Mesenteric fat pad (tissue), 1 donor: ENCODE measurements at regions not wholly inside any gene's neighbourhood (a gene's known extent, or its start where the extent isn't known, plus 50 kb on each side); places are given as distances from the start of the nearest gene placed in this dataset.

ENCODE experiments used
- DNase-seq: peaks from one replicate; pipeline ENCODE4 v3.0.0-alpha.2; 2020; ENCODE audit warnings: low spot score
- donor health status: DM: yes; HTN: yes; CAD: no.

DNA sequence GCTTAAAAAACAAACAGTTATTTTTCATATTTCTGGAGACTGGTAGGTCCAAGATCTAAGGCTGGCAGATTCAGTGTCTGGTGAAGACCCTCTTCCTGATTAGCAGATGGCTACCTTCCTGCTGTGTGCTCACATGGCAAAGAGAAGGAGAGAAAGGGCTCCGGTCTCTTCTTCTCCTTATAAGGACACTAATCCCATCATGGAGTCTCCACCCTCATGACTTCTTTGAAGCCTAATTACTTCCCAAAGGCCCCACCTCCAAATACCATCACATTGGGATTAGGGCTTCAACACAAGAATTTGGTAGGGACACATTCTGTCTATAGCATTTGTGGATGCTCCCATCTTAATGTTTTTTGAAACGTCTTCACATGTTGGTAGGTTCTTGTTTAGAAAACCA, 391.1 kb downstream of the TMEM161B start:
- no peak for DNase-seq

DNA sequence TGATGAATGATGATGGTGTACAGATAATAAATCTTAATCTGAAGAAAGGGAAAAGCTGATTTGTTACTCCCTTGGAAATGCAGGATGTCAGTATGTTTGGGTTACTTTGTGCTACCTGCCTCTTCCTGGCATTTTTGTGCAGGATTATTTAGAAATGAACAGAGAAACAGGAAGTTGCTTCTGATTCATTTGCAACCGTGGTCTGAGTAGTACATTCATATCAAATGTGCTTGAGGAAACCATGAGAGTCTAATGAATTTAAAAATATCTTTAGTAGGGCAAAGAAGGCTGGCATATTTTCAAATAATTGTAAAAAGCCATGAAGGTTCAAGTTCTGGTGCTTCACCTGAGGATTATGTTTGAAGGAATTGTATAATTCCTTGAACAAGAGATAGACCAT, 391.6 kb downstream of the TMEM161B start:
- DNase-seq = no peak

DNA sequence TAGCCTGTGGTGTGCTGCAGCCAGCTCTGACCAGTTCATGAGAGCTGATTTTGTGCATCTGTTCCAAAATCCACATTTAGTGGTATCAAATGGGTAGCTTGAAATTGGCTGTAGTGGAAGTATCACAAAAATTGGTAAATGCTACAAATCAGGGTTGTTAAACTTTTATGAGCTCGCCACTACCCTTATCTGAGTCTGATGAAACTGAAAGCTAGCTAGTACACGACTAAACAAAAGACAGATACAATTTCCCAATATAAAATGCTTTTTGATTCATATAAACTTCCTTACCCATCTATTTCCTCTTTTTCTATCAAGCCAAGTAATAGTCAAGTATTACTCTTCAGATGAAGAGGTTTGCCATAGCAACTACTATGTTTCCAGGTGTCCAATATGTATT, 392.0 kb downstream of the TMEM161B start:
- DNase-seq = no peak

DNA sequence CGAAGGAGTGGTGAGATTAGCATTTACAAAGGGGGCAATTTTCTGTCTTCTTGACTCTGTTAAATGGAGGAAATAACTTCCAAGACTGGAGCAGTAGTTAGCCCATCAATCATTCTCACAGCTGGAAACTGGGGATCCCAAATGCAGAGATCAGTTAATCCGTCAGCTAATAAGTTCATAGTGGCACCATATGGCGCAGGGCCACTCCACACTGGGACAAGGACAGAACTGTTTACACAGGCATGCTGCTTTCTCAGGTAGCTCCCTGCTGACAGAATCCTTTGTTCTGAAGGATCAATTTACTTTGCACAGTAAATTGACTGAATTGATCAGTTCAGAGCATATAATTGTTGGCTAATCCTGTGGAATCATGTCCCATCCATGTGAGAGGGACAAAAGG, 395.7 kb downstream of the TMEM161B start:
- DNase-seq = no peak

DNA sequence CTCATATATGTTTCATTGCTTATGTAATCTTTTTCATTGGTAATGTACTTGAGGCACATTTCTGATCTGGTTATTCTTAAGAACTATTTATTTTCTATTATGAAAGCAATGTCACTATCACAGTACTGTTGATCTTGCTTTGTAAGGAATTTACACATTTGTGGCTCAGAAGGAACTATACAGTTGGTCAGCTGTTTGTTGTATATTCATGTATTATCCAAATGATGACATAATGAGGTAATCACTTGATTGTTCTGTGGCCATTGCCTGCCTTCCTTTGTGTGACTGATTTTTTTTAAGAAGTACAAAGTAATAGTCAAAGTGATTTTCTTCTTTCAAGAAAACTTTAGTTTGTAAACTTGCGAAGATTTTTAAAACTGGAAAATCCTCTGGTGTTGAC, 399.9 kb downstream of the TMEM161B start:
- no peak for DNase-seq

DNA sequence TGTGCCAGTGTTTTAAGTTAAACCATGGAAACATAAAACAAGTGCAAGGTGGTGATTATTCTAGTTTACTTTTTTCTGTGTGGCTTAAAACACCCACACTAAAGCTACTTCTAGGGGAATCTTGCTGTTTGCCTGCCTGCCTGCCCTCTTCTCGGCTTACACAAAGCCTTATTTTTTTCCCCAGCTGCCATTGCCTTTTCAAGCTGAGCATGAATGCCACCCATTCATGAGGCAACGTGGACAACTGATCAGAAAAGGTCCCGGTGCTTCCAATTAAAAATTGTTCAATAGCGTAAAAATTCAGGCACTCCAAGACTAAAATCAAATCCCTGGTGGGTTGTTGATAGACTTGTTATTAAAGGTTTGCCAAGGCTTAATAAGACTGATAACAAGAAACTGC, 401.4 kb downstream of the TMEM161B start:
- DNase-seq = no peak

DNA sequence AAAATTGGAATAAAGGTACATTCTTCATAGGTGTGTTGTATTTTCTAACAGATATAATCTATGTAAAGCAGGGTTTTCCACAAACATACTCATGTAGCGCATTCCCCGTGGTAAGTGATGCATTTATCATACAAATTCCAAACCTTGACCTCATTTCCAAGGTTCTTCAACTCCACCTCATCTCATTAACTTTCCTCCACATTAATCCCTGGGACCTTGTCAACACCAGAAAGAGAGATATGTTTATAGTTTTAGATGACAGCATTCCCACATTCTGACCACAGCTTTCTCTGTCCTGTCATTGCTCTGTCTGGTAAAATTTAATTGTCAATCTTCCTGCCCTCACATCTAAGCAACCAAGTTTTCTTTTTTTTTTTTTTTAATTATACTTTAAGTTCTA, 415.1 kb downstream of the TMEM161B start:
- no peak for DNase-seq

DNA sequence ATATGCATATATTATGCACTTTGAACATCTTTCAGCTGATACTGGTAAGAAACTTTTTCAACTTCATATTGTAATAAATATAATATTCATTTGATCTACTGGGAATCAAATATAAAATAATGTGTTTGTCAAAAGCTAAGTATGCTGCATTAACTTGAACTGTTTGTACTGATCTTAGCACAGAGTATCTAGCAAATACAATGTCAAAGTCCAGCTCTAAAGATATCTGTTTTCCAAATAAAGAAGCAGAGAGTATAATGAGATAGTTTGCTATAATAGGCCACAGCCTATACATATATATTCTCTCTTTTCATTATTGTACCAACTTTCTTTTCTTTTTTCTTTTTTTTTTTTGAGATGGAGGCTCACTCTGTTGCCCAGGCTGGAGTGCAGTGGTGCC, 417.0 kb downstream of the TMEM161B start:
- no peak for DNase-seq

DNA sequence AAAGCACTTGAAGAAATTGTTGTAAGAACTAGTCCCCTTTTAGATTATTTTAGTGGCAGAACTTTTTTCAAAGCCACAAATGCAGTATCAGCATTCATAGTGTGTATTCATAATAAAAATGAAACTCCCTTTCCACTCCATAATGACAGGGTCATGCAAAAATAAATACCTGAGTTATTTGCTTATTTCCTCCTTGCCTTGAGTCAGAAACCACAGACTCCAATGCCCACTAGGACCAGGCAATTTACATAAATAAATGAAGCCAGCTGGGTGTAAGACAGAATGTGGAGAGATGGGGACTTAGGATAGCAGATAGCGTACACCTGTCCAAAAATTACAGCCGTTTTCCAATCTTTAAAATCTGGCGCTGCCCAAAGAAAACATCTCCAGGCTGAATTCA, 417.8 kb downstream of the TMEM161B start:
- no peak for DNase-seq

DNA sequence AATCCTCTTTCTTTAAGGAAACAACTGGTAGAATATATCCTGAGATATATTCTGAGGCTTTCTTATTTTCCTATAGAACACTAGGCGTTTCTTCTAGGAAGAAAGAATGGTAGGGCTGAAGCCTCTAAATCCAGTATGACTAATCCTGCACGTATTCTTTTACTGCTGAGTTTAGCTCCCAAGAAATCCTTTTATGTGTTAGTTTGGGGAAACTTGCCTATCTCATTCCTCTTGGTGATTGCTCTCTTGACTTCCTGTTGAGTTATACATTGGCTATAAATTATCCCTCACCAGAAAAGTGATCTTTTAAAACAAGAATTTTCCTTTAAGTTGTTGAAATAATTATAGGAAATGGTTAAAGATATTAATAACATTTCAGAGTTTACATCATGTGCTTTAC, 422.9 kb downstream of the TMEM161B start:
- DNase-seq = no peak

DNA sequence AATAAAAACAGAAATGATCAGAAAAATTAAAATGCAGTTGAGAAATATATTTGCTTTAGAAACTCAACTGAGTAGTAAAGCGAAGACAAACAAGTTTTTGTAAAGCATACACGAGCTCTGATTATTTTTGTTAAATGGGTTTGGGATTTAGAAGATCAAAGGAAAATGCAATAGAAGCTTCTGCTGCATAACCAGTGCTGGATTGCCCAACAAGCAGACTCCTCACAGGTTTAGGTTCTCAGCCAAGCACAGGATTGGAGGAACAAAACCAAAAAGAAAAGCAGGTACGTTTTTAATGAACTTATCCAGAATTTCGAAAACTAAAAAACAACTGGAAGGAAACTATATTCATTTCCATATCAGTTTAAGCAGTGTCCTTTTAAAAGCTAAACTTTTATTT, 423.8 kb downstream of the TMEM161B start:
- DNase-seq = no peak

DNA sequence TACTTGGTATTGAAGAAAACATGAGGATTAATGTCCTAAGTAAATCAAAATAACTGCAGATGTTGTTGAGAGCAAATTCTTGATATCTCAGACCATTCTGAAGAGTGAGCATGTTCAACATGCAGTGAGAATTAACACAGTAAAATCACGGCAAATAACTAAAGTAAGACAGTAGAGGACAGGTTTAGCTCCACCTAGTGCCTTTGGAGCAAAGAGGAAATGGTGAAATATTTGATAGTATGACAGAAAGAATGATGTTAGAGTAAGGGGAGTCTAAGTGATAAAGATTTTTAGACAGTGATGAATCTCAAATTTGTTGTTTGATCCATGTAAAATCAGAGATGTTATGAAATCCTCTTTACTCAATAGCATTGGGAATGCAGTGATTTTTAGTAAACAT, 424.2 kb downstream of the TMEM161B start:
- DNase-seq = no peak

DNA sequence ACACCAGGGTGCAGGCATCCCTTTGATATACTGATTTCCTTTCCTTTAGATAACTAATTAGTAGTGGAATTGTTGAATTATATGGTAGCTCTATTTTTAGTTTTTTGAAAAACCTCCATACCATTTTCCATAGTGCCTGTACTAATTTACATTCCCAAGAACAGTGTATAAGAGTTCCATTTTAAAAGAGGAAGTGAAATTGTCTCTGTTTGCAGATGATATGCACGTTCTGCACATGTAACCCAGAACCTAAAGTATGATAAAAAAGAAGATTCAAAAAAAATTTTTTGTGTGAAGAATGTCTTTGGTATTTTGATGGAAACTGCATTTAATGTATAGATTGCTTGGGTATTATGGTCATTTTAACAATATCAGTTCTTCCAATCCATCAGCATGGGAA, 424.0 kb upstream of the CCNH start:
- DNase-seq = no peak

DNA sequence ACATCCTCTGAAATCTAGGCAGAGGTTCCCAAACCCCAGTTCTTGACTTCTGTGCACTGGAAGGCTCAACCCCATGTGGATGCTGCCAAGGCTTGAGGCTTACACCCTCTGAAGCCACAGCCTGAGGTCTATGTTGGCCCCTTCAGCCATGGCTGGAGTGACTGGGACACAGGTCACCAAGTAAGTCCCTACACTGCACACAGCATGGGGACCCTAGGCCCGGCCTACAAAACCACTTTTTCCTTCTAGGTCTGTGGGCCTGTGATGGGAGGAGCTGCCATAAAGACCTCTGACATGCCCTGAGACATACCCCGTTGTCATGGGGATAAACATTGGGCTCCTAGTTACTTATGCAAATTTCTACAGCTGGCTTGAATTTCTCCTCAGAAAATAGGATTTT, 418.8 kb upstream of the CCNH start:
- DNase-seq = peak; percentile 57

DNA sequence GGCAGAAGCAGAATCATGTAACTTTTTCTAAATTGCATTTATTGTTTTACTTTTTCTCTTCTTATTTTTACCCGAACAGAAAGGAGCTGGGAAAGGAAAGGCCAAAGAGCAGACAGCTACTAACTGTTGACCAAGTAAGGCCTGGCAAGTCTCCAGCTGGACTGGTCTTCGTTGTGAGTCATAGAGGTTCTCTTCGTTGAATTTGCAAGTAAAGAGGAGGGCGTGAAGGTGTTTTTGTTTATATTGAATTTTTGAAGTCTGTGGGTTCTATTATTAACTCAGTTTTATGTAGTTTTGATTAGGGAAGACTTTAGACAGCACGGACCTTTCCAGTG, 416.5 kb upstream of the CCNH start:
- DNase-seq = no peak

DNA sequence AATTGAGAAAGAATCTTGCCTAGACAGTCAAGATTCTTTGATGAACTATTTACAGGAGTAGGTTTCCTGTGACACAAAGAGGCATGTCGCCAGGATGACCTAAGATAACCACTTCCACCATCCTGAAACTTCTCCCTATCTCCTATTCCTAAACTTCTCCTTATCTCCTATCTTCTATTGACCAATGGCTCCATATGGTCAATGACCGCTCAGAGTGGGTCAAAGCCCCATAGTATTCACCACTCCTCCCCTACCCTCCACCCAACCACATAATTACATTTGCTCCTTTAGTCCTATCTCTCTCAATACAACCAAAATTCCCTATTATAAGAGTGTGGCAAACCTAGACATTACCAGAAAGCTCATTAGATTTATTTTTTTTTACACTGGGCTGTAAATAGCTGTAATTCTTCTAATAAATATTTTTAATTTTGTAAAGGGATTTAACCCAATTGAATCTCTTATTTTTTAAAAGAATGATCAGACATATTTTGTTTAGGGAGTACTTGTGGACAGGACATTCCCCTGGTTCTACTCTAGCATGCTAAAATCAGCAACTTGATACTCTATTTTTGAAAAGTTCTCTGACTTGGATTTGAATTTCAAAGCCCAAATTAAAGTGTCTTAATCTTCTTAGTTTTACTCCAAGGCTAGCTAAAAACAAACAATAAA, 416.0 kb upstream of the CCNH start:
- DNase-seq = no peak

DNA sequence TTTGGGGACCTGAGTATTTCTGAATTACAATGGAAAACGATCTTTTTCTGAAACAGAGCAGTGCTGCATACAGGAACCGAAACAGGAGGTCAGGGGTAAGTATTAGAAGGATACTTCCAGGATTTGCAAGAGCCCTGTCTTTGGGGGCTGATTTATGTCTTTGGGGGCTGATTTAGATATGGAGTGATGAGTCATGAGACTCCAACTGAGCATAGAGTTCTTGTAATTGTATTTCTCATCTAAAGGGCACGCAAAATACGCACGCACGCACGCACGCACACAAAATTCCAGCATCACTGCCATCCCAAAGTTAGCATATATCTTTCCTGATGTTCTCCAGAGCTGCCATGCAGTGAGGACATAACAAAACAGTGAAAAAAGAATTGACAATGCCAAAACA, 414.8 kb upstream of the CCNH start:
- DNase-seq = no peak

DNA sequence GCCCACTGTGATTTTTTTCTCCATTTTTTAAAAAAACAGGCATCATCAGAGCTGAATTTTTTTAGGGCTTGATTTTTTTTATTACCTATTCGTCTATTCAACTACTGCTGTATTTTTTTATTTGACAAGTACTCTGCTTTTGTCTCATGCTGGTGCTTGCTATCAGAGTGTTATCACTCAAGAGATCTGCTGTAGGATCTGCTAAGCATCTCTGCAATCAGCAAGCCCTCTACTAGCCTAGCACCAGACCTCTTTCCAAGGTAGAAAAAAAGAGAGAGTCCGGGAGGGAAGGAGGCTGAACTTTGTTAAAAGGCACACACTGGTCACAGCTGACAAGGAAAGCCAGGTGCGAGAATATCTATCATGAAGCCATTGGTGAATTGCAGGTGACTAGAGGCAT, 413.8 kb upstream of the CCNH start:
- DNase-seq = no peak

DNA sequence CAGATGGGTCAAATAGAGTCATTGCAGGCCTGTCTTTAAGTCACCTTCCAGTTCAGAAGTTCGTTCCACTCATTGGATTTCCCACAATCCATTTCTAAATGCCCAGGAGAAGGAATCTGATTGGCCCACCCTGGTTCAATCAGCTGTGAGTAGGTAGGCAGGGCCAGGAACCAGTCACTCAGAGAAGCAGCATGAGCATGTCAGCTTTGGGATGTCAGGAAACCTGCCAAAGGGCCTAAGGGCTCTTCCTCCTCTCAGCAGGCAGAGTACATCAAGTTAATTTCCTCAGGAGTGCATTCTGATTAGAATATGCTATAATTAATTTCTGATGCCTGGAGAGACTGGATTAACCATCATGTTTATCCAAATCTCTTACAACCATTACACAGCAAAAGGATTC, 412.9 kb upstream of the CCNH start:
- DNase-seq = no peak

DNA sequence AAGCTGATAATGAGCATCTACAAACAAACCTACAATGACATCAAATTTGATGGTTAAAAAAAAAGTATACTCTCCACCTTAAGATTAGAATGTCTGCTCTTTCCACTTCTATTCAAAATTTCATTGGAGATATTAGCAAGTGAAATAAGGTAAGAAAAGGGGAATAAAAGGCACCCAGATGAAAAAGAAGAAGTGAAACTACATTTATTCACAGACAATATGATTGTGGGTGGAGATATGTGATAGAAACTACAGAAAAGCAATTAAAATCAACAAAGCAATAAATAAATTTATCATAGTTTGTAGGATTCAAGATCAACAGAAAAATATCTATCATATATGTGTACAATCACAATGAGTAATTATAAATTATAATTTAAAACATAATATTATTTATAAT, 395.1 kb upstream of the CCNH start:
- no peak for DNase-seq

DNA sequence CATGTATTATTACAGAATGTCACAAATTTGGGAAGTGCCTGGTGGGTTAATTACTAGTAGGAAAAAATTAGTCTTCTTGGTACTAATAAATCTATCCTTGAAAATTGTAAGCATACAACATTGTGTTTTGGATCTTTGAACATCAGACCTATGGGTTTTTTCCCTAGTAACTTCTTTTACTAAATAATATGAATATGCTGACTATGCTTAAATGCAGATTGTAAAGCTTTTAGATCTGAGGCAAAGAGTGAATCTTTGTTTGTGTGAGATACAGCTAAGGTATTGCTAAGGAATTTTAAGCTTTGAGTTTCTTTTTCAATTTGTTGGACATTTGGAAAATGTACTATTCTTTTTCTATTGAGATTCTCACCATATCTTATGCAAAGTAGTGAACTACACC, 390.6 kb upstream of the CCNH start:
- no peak for DNase-seq

DNA sequence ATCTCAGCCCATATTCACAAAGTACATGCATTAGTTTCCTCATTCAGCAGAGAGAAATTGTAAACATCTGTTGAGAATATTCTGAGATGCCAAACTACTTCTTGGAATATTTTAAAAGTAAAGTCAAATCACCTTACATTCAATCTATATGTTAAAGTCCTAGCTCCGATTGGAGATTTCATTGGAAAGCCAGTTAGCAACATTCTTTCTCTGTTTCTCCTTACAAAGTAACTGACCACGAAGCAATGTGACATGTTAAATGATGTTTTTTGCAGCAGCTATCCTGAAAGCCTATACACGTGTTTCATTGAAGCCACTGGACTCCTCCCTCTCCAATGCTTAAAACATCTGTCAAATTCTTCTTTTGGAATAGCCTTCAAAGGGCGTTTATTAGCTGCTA, 379.1 kb upstream of the CCNH start:
- DNase-seq = no peak

DNA sequence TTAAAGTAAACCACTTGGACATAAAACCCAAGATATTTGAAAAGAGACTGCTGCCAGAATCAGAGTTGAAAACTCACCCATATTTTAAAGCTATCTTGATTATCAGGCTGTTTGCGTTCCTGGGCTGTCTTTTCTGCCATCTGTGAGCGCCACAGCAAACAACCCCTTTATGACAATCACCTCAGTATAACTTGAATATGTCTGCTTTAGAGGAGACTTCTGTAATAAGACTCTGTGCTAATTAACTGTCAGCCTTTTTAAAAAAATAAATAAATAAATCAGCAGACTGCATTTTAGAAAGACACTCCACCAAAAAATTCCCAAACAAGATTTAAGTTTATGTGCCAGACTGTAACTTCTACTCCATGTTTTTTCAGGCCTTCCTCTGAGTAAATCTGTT, 375.7 kb upstream of the CCNH start:
- DNase-seq = no peak

DNA sequence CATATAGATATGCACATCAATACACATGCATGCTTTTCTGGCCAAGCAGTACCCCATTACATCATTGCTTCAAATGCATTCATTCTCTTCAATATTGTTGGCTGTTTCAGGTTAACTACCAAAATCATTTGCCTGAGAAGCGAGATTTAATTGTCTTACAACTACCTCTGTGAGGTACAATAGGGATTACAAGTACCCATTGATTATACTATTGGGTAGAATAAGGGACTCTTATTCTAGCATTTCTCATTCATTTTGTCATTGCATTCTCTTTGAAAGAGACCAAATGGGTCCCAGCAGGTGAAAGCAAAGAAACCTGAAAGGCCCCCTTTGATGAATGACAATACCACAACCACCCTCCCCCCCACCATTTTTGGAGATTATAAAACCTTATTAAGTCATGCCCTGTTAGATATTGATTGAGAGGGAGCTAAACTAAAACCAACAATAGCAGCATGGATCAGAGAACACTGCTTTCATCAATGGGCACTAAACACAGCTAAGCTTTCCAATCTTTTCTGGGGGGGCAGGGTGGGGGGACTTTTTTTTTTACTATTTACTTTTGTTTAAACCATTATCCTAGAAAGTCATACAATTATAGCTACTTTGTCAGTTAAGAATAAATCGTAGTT, 375.0 kb upstream of the CCNH start:
- DNase-seq = no peak
